Naive thymus-derived CD4-positive, alpha-beta T cell (primary cell): ENCODE measurements at regions not wholly inside any gene's neighbourhood (a gene's known extent, or its start where the extent isn't known, plus 50 kb on each side); places are given as distances from the start of the nearest gene placed in this dataset.

Experiments used
- ATAC-seq: fragments of 150-1000 bp; cut with Tn5 transposase; 2 replicates; pipeline ENCODE4 v1.10.0; 2021; ENCODE audit warnings: mild to moderate bottlenecking, moderate library complexity
- CTCF ChIA-PET: fragments of 350-600 bp; sonication (Branson Sonifier 250); formaldehyde crosslinking; loops from one replicate; lab custom pipeline; 2021; ENCODE audit warnings: antibody characterized with exemption; lab: Charles Lee
- POLR2A ChIA-PET: fragments of 350-600 bp; sonication (Branson Sonifier 250); formaldehyde crosslinking; loops from one replicate; lab custom pipeline; 2021; ENCODE audit warnings: antibody characterized with exemption, inconsistent platforms; lab: Charles Lee
- DNase-seq, 9 donors: peaks; one replicate each; pipeline versions ENCODE4 v3.0.0 to v3.0.0-alpha.2; 2020 to 2022; ENCODE audit warnings: mixed read lengths in 1 of 9
- H3K27ac ChIP-seq: one replicate; pipeline ENCODE4 v1.7.0; 2013; ENCODE audit warnings: mild to moderate bottlenecking, low read depth, low read length, moderate library complexity
- H3K27me3 ChIP-seq, 2 donors: one replicate each; pipeline ENCODE4 v1.7.0; 2013; ENCODE audit warnings: low read length in 2 of 2, mild to moderate bottlenecking in 2 of 2, moderate library complexity in 2 of 2; ENCODE audit not compliant: control insufficient read depth in 2 of 2, insufficient read depth in 2 of 2
- H3K36me3 ChIP-seq, 3 experiments: 1 replicate in 2 of 3; 2 replicates in 1 of 3; pipeline ENCODE4 v1.7.0; 2013; ENCODE audit warnings: low read length in 3 of 3, mild to moderate bottlenecking in 3 of 3, moderate library complexity in 1 of 3; ENCODE audit not compliant: insufficient read depth in 3 of 3, control insufficient read depth in 2 of 3
- H3K4me1 ChIP-seq, 2 donors: one replicate each; pipeline ENCODE4 v1.7.0; 2013; ENCODE audit warnings: low read length in 2 of 2, mild to moderate bottlenecking in 2 of 2, moderate library complexity in 1 of 2; ENCODE audit not compliant: control insufficient read depth in 2 of 2, insufficient read depth in 2 of 2
- H3K4me3 ChIP-seq: 2 replicates; pipeline ENCODE4 v1.7.0; 2013; ENCODE audit warnings: mild to moderate bottlenecking, low read length
- H3K9me3 ChIP-seq, 3 experiments: 1 replicate in 2 of 3; 2 replicates in 1 of 3; pipeline ENCODE4 v1.7.0; 2013; ENCODE audit warnings: low read length in 3 of 3; ENCODE audit not compliant: control insufficient read depth in 2 of 3
- H3K27ac Mint-ChIP-seq, 9 donors: one replicate each; pipeline ENCODE4 v1.8.0; 2020 to 2022; ENCODE audit warnings: mixed read lengths in 9 of 9, mild to moderate bottlenecking in 8 of 9, moderate library complexity in 5 of 9, inconsistent platforms in 2 of 9
- H3K27me3 Mint-ChIP-seq, 5 donors: one replicate each; pipeline ENCODE4 v1.8.0; 2021 to 2022; ENCODE audit warnings: mixed read lengths in 5 of 5, mild to moderate bottlenecking in 1 of 5
- H3K36me3 Mint-ChIP-seq, 5 donors: one replicate each; pipeline ENCODE4 v1.8.0; 2020 to 2022; ENCODE audit warnings: mixed read lengths in 5 of 5, mild to moderate bottlenecking in 3 of 5, inconsistent platforms in 1 of 5
- H3K4me1 Mint-ChIP-seq, 7 donors: one replicate each; pipeline ENCODE4 v1.8.0; 2020 to 2022; ENCODE audit warnings: mixed read lengths in 7 of 7, mild to moderate bottlenecking in 3 of 7, inconsistent platforms in 1 of 7
- H3K4me3 Mint-ChIP-seq, 10 donors: one replicate each; pipeline ENCODE4 v1.8.0; 2020 to 2022; ENCODE audit warnings: mild to moderate bottlenecking in 10 of 10, mixed read lengths in 10 of 10, moderate library complexity in 6 of 10, inconsistent platforms in 2 of 10
- H3K9me3 Mint-ChIP-seq, 11 donors: one replicate each; pipeline ENCODE4 v1.8.0; 2020 to 2022; ENCODE audit warnings: mixed read lengths in 11 of 11, mild to moderate bottlenecking in 4 of 11, inconsistent platforms in 1 of 11, moderate library complexity in 1 of 11
- intact Hi-C, 2 donors: fragments of 100-400 bp; cut with micrococcal nuclease; formaldehyde crosslinking; loops; one replicate each; pipeline ENCODE4 v1.15.1; 2023

- no peaks in the 10 kb centered on the region for H3K27me3 Mint-ChIP-seq
- H3K36me3 Mint-ChIP-seq: no peaks in the 10 kb centered on the region
- no peak for DNase-seq
- Histone ChIP-seq H3K9me3 (no peaks in the 10 kb centered on the region), H3K36me3 (no peaks in the 10 kb centered on the region), H3K27me3 (no peaks in the 10 kb centered on the region), H3K27ac (no peak overlapping the region), H3K4me3 (no peak overlapping the region), H3K4me1 (no peaks in the 10 kb centered on the region)
- CTCF ChIA-PET: no interaction called here
- H3K4me3 Mint-ChIP-seq: no peak overlapping the region
- intact Hi-C loops: no loop called here
- peaks cover 0 to 14% (median 5%) of the 10 kb centered on the region in 11 donors for H3K9me3 Mint-ChIP-seq
- H3K27ac Mint-ChIP-seq: no peak overlapping the region
- POLR2A ChIA-PET: no interaction called here
- H3K4me1 Mint-ChIP-seq: peaks cover 0 to 2% (median 0%) of the 10 kb centered on the region in 7 donors
- no peak for ATAC-seq
Observed at GRCh38 chr10:108862676-108863350, 1060.5 kb downstream of the XPNPEP1 start.

GRCh38 chr10:108861181-108861754, 1062.0 kb downstream of the XPNPEP1 start:
- DNase-seq (no peak), ATAC-seq (no peak)
- Histone ChIP-seq H3K4me3 (no peak overlapping the region), H3K36me3 (no peaks in the 10 kb centered on the region), H3K27ac (no peak overlapping the region), H3K4me1 (no peaks in the 10 kb centered on the region), H3K27me3 (no peaks in the 10 kb centered on the region), H3K9me3 (no peaks in the 10 kb centered on the region)
- intact Hi-C loops: no loop called here
- ChIA-PET POLR2A (no interaction called here), CTCF (no interaction called here)
- no peaks in the 10 kb centered on the region for H3K27me3 Mint-ChIP-seq
- no peaks in the 10 kb centered on the region for H3K36me3 Mint-ChIP-seq
- peaks cover 0 to 2% (median 0%) of the 10 kb centered on the region in 7 donors for H3K4me1 Mint-ChIP-seq
- no peak overlapping the region for H3K4me3 Mint-ChIP-seq
- H3K27ac Mint-ChIP-seq: no peak overlapping the region
- H3K9me3 Mint-ChIP-seq: peaks cover 0 to 14% (median 5%) of the 10 kb centered on the region in 11 donors

DNA sequence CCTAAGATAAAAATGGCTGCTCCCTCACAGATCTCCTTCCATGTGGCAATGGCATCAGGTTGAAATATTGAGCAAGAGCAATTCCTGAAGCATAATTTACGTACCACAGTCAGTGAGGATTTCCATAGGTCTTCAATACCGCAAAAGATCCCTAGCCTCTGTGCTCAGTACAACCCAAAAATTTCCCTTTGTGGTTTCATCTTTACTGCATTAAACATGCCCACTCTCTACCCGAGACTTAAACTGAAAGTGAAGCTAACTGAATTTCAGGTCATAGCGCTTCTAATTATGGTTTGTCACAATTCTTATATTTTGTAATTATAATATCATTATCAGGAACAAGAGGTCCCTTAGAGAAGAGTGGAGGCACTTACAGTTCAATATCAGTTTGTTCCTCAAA, 1071.1 kb downstream of the XPNPEP1 start:
- Mint-ChIP-seq H3K4me3 (no peak overlapping the region), H3K36me3 (no peaks in the 10 kb centered on the region), H3K27me3 (no peaks in the 10 kb centered on the region), H3K27ac (no peak overlapping the region), H3K4me1 (no peaks in the 10 kb centered on the region), H3K9me3 (peaks cover 0 to 11% (median 2%) of the 10 kb centered on the region in 11 donors)
- Histone ChIP-seq H3K4me3 (no peak overlapping the region), H3K27ac (no peak overlapping the region), H3K27me3 (no peaks in the 10 kb centered on the region), H3K4me1 (no peaks in the 10 kb centered on the region), H3K36me3 (no peaks in the 10 kb centered on the region), H3K9me3 (no peaks in the 10 kb centered on the region)
- CTCF ChIA-PET: no interaction called here
- ATAC-seq: no peak
- DNase-seq: no peak
- intact Hi-C loops: no loop called here
- POLR2A ChIA-PET: no interaction called here

DNA sequence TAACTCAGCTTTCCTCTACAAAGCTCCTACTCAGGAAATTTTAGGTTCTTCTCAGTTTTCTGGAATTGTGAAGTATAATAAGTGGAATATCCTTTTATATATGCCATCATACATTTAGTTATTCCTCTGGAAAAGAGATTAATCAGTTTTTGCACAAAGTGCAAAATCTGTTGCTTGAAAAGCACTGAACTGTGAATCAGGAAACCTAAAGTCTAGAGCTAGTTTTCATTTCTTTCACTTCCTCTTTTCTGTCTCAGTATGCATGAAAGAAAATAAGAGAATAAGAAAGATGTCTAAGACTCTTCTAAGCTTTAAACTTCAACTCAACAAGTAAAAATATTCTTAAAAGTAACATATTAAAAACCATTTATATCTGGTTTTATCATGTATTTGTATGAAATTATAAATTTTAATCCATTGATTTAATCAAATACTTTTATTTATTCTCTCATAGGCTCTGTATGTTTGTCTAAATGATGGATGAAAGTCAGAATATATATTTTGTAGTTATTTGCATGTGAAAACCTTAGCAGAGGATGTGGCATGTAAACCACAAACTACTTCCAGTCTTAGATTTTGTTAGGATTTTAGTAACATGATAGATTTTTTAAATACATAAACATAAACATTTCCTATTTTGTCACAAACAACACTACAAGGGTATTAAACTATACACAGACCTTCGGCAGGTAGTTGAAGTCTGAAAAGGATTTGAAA, 1073.0 kb downstream of the XPNPEP1 start:
- H3K4me1 ChIP-seq: no peaks in the 10 kb centered on the region
- CTCF ChIA-PET: no interaction called here

GRCh38 chr10:108849688-108850087, 1073.6 kb downstream of the XPNPEP1 start:
- ATAC-seq: no peak
- no peaks in the 10 kb centered on the region for H3K36me3 ChIP-seq
- H3K27me3 Mint-ChIP-seq: no peaks in the 10 kb centered on the region
- no peaks in the 10 kb centered on the region for H3K36me3 Mint-ChIP-seq
- CTCF ChIA-PET: no interaction called here
- no peaks in the 10 kb centered on the region for H3K27me3 ChIP-seq
- no peak overlapping the region for H3K4me3 Mint-ChIP-seq
- H3K9me3 Mint-ChIP-seq: peaks cover 0 to 21% (median 2%) of the 10 kb centered on the region in 11 donors
- H3K4me1 ChIP-seq: no peaks in the 10 kb centered on the region
- H3K27ac ChIP-seq: no peak overlapping the region
- intact Hi-C loops: no loop called here
- no peak for DNase-seq
- no peak overlapping the region for H3K27ac Mint-ChIP-seq
- no peaks in the 10 kb centered on the region for H3K9me3 ChIP-seq
- H3K4me3 ChIP-seq: no peak overlapping the region
- POLR2A ChIA-PET: no interaction called here
- no peaks in the 10 kb centered on the region for H3K4me1 Mint-ChIP-seq

More for the DNA sequence above, 1073.0 kb downstream of the XPNPEP1 start:
- ATAC-seq (no peak), DNase-seq (no peak)
- Mint-ChIP-seq H3K36me3 (no peaks in the 10 kb centered on the region), H3K27me3 (no peaks in the 10 kb centered on the region), H3K4me3 (no peak overlapping the region), H3K9me3 (peaks cover 0 to 21% (median 2%) of the 10 kb centered on the region in 11 donors), H3K4me1 (no peaks in the 10 kb centered on the region), H3K27ac (no peak overlapping the region)
- Histone ChIP-seq H3K9me3 (no peaks in the 10 kb centered on the region), H3K27ac (no peak overlapping the region), H3K4me3 (no peak overlapping the region), H3K36me3 (no peaks in the 10 kb centered on the region), H3K27me3 (no peaks in the 10 kb centered on the region)
- intact Hi-C loops: no loop called here
- POLR2A ChIA-PET: no interaction called here

DNA sequence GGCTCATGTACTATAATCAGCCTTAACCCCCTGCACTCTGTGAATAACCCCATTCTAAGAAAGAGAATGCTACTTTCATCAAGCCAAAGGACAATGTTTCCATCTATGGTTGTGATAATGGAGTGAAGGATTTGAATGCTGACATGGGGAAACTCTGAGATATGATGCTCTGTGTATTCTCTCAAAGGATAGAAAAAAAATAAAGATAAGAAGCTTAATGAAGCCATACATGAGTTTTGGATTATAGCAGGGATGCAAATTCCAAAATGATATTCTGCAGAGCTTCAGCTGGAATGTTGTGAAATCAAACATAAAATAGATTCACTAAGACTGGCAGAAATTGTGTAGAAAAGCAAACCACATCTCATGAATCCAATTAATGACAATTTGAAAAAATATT, 1074.1 kb downstream of the XPNPEP1 start:
- ATAC-seq (no peak), DNase-seq (no peak)
- Mint-ChIP-seq H3K4me1 (no peaks in the 10 kb centered on the region), H3K27ac (no peak overlapping the region), H3K9me3 (peaks cover 0 to 19% (median 2%) of the 10 kb centered on the region in 11 donors), H3K36me3 (no peaks in the 10 kb centered on the region), H3K4me3 (no peak overlapping the region), H3K27me3 (no peaks in the 10 kb centered on the region)
- Histone ChIP-seq H3K27ac (no peak overlapping the region), H3K4me3 (no peak overlapping the region), H3K9me3 (no peaks in the 10 kb centered on the region), H3K27me3 (no peaks in the 10 kb centered on the region), H3K4me1 (no peaks in the 10 kb centered on the region), H3K36me3 (no peaks in the 10 kb centered on the region)
- ChIA-PET CTCF (no interaction called here), POLR2A (no interaction called here)
- intact Hi-C loops: no loop called here
